ENCODE measurements at regions not wholly inside any gene's neighbourhood (a gene's known extent, or its start where the extent isn't known, plus 50 kb on each side); places are given as distances from the start of the nearest gene placed in this dataset.

GRCh38 chr3:15964605-15965442 is 167.0 kb upstream of the ANKRD28 start:
- no peak for TF ChIP-seq POLR2A (IDR thresholded peaks at IDR 0.05)
- TF ChIP-seq CTCF (IDR thresholded peaks at IDR 0.05), result no peak
- WGBS, 2 donors, result 62% methylated on average over 17 of the region's 17 CpGs
- DNase-seq (ENCODE audit: low spot score in 2 of 2), result no peak
- no peak overlapping the region for H3K4me3 ChIP-seq (ENCODE audit: low read depth, poor library complexity, severe bottlenecking)
- intact Hi-C loops (cut with DNase I; ENCODE audit: low total_unique reads), result no loop called here

DNA sequence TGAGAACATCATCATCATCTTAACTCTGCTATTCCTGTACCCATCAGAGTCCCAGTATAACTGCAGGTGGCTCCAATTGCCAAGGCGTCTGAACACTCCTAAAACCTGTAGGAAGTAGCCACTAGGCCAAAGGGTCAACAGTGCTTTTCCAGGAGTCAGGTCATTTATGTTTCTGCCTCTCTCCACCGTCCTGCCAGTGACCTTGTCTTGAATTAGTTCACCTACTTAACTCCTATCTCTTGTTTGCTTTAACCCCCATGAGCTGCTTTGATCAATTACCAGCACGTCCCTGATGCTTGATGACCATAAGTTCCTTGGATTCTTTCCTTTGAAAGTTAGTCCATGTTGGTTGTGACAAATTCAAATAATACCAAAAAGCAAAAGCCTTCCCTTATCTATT is 169.8 kb upstream of the ANKRD28 start:
- WGBS, 2 donors, result 55 to 82% methylated on average over 3 of the region's 3 CpGs
- TF ChIP-seq CTCF (IDR thresholded peaks at IDR 0.05) (no peak), POLR2A (IDR thresholded peaks at IDR 0.05) (no peak)

DNA sequence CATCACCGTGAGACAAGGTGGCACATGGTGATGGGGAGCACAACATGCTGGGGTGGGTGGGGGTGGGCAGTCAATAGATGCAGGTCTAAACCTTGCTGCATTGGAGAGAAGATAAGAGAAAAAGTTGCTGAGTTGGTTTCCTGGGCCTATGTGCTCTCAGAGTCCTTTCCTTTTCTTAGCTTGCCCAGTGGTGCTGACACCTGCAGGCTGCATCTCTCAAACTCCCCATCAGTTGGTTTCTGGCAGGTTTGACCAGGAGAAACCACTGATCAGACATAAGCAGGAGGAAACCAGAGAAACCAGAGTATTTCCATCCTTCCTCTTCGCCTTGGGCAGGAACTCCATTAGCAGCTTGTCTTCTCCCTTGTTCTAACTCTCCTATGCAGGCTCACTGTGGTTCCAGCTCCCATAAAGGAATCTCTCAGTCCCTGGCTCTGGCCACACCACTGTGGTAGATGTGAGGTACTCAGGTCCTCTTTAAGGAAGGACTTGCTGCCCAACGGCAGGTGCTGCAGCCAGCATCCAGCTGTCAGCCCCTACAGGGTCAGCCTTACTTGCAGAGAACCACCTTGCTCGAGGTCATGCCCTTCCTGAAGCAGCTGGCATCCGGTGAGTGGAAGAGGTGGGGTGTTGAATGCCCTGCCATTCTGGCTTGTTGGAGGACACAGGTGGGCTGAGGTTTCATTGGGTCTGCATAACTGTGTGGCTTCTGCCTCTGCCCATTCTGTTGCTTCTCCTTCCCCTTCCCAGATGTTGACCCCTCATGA is 172.3 kb upstream of the ANKRD28 start:
- 88 to 93% methylated on average over 5 of the region's 5 CpGs for WGBS, 2 donors
- intact Hi-C loops (cut with DNase I; ENCODE audit: low total_unique reads), result no loop called here

More for the DNA sequence above, 169.8 kb upstream of the ANKRD28 start:
- no peak for DNase-seq (ENCODE audit: low spot score in 2 of 2)
- intact Hi-C loops (cut with DNase I; ENCODE audit: low total_unique reads), result no loop called here
- H3K4me3 ChIP-seq (ENCODE audit: low read depth, poor library complexity, severe bottlenecking), result no peak overlapping the region

DNA sequence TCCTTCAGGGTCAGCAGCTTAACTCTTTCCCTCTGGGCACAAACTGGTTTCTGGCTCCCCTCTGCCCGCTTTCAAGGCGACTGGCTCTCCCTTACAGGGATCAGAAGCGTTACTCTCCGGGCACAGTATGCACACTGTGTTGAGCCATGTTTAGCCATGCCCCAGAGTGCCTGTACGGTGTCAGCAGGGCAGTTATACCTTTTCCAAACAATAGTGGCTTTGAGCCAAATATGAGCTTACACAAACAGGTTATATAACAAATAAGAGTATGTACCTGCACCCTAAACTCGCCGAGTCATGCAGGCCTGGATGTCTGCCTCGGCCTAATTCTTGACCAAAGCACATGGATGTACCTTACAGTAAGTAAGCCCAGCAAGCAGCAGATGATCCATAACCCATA is 175.6 kb upstream of the ANKRD28 start:
- WGBS, 2 donors, result 87 to 88% methylated on average over 8 of the region's 8 CpGs
- TF ChIP-seq CTCF (IDR thresholded peaks at IDR 0.05), result no peak
- no peak for TF ChIP-seq POLR2A (IDR thresholded peaks at IDR 0.05)
- intact Hi-C loops (cut with DNase I; ENCODE audit: low total_unique reads), result no loop called here

More for the DNA sequence above, 172.3 kb upstream of the ANKRD28 start:
- no peak overlapping the region for H3K4me3 ChIP-seq (ENCODE audit: low read depth, poor library complexity, severe bottlenecking)
- no peak for DNase-seq (ENCODE audit: low spot score in 2 of 2)
- TF ChIP-seq CTCF (IDR thresholded peaks at IDR 0.05), result no peak
- no peak for TF ChIP-seq POLR2A (IDR thresholded peaks at IDR 0.05)

DNA sequence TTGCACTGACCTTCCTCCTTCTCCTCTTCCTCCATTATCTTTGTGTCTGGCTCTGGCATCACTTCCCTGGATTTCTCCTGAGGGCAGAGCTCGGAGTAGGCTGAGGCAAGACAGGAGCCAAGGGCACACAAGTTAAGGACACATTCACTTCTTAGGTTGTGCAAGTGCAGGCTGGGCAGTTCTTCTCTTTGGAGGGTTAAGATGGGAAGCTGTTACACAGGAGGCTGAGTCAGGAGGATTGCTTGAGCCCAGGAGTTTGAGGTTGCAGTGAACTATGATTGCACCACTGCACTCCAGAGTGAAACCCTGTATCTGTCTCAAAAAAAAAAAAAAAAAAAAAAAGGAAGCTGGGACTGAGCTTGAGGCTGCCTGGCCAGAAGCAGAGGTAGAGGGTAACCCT is 176.2 kb upstream of the ANKRD28 start:
- intact Hi-C loops (cut with DNase I; ENCODE audit: low total_unique reads), result no loop called here
- TF ChIP-seq CTCF (IDR thresholded peaks at IDR 0.05) (no peak), POLR2A (IDR thresholded peaks at IDR 0.05) (no peak)
- 77 to 90% methylated on average over 1 of the region's 1 CpG for WGBS, 2 donors
- DNase-seq (ENCODE audit: low spot score in 2 of 2), result no peak
- no peak overlapping the region for H3K4me3 ChIP-seq (ENCODE audit: low read depth, poor library complexity, severe bottlenecking)

More for the DNA sequence above, 175.6 kb upstream of the ANKRD28 start:
- DNase-seq (ENCODE audit: low spot score in 2 of 2), result no peak
- no peak overlapping the region for H3K4me3 ChIP-seq (ENCODE audit: low read depth, poor library complexity, severe bottlenecking)

Measured in lower leg skin (tissue), 4 donors.